GM23338 (cell line): ENCODE measurements at regions not wholly inside any gene's neighbourhood (a gene's known extent, or its start where the extent isn't known, plus 50 kb on each side); places are given as distances from the start of the nearest gene placed in this dataset.
"Not testable (repeated sequence)": the region's sequence is repeated elsewhere in the genome, so short reads cannot be mapped to it uniquely, and the experiment has no call there.

Source experiments
- CREB1 ChIP-seq: fragments of 250-450 bp; sonication (Bioruptor Pico); IDR thresholded peaks from 2 replicates; pipeline ENCODE4 v1.5.0; 2020; ENCODE audit warnings: low read depth, mild to moderate bottlenecking, moderate library complexity
- CTCF ChIP-seq, 2 experiments: fragments of 200-600 bp in 1 of 2; sonication (generic) in 1 of 2; conservative IDR thresholded peaks; 2 replicates each; pipeline versions ENCODE4 v1.5.1 to v1.6.1; 2016 to 2017; ENCODE audit warnings: antibody characterized with exemption in 2 of 2, low read depth in 2 of 2, mild to moderate bottlenecking in 2 of 2, moderate library complexity in 1 of 2
- EZH2 ChIP-seq: fragments of 200-600 bp; sonication (generic); IDR thresholded peaks from one replicate; pipeline ENCODE4 v1.8.0; 2017; ENCODE audit warnings: antibody characterized with exemption, mild to moderate bottlenecking, low read depth; ENCODE audit not compliant: unreplicated experiment
- EZH2phosphoT487 ChIP-seq: fragments of 200-600 bp; sonication (generic); IDR thresholded peaks from one replicate; pipeline ENCODE4 v1.8.1; 2018; ENCODE audit warnings: antibody characterized with exemption; ENCODE audit not compliant: unreplicated experiment
- JUNB ChIP-seq: IDR thresholded peaks from one replicate; pipeline ENCODE4 v1.6.1; 2016; ENCODE audit warnings: antibody characterized with exemption; ENCODE audit not compliant: unreplicated experiment
- NANOG ChIP-seq: IDR thresholded peaks from 2 replicates; pipeline ENCODE4 v1.6.1; 2016; ENCODE audit warnings: antibody characterized with exemption, borderline replicate concordance
- POLR2AphosphoS5 ChIP-seq: IDR thresholded peaks from 2 replicates; pipeline ENCODE4 v1.6.1; 2016; ENCODE audit warnings: antibody characterized with exemption, low read depth
- REST ChIP-seq: IDR thresholded peaks from one replicate; pipeline ENCODE4 v1.6.1; 2018; ENCODE audit warnings: antibody characterized with exemption; ENCODE audit not compliant: unreplicated experiment
- ZNF114 ChIP-seq: fragments of 250-450 bp; sonication (Bioruptor Pico); IDR thresholded peaks from 2 replicates; pipeline ENCODE4 v1.5.0; 2020; ENCODE audit warnings: mild to moderate bottlenecking, moderate library complexity
- ZNF331 ChIP-seq: fragments of 250-450 bp; sonication (Bioruptor Pico); IDR thresholded peaks from 2 replicates; pipeline ENCODE4 v1.5.0; 2020; ENCODE audit warnings: low read depth, mild to moderate bottlenecking, moderate library complexity
- TF ChIP-seq, protein P1 (sequence below): IDR thresholded peaks from 2 replicates; pipeline ENCODE4 v1.6.1; 2016; ENCODE audit warnings: antibody characterized with exemption

DNA sequence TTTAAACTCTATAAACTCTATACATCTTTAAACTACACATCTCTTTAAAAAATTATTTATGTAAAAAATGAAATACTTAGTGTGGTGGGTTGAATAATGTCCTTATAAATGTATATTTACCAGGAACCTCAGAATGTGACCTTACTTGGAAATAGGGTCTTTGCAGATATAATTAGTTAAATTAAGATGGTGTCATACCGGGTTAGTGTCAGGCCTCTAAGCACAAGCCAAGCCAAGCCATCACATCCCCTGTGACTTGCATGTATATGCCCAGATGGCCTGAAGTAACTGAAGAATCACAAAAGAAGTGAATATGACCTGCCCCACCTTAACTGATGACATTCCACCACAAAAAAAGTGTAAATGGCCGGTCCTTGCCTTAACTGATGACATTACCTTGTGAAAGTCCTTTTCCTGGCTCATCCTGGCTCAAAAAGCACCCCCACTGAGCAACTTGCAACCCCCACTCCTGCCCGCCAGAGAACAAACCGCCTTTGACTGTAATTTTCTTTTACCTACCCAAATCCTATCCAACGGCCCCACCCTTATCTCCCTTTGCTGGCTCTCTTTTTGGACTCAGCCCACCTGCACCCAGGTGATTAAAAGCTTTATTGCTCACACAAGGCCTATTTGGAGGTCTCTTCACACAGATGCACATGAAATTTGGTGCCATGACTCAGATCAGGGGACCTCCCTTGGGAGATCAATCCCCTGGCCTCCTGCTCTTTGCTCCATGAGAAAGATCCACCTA lies 283.5 kb downstream of the AGTPBP1 start:
- TF ChIP-seq CTCF (conservative IDR thresholded peaks at IDR 0.05; ENCODE audit: low read depth in 2 of 2); EZH2; POLR2AphosphoS5; EZH2phosphoT487; REST; JUNB; ZNF114; NANOG; CREB1; ZNF331 (CRISPR knock-in tag): not testable (repeated sequence)
- TF ChIP-seq, protein P1, sequence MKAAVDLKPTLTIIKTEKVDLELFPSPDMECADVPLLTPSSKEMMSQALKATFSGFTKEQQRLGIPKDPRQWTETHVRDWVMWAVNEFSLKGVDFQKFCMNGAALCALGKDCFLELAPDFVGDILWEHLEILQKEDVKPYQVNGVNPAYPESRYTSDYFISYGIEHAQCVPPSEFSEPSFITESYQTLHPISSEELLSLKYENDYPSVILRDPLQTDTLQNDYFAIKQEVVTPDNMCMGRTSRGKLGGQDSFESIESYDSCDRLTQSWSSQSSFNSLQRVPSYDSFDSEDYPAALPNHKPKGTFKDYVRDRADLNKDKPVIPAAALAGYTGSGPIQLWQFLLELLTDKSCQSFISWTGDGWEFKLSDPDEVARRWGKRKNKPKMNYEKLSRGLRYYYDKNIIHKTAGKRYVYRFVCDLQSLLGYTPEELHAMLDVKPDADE, result not testable (repeated sequence)
